HG03457 (cell line): ENCODE measurements at regions not wholly inside any gene's neighbourhood (a gene's known extent, or its start where the extent isn't known, plus 50 kb on each side); places are given as distances from the start of the nearest gene placed in this dataset.
"Not testable (repeated sequence)": the region's sequence is repeated elsewhere in the genome, so short reads cannot be mapped to it uniquely, and the experiment has no call there.

Experiments
- ATAC-seq: cut with Tn5 transposase; IDR thresholded peaks from one replicate; pipeline ENCODE4 v1.9.1; 2021; ENCODE audit warnings: moderate number of reproducible peaks; ENCODE audit not compliant: unreplicated experiment

DNA sequence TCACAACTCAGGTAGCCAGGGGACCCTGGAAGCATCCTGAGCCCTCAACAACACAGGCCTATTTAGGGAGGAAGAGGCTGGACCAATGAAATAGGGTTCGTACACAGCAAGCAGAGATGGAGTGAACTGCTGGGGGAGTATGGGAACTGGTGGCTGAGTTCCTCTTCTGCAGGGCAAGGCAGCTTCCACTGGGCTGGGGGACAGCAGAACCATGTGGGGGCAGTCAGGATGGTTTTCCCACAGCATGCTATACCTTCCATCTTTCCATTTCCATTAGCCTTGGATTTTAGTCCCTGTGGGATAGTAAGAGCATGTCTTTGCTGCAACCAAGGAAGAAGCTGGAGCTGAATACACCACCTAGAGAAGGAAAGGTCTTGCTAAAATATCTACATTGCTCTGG is 370.6 kb downstream of the CCSER2 start:
- ATAC-seq: no peak

DNA sequence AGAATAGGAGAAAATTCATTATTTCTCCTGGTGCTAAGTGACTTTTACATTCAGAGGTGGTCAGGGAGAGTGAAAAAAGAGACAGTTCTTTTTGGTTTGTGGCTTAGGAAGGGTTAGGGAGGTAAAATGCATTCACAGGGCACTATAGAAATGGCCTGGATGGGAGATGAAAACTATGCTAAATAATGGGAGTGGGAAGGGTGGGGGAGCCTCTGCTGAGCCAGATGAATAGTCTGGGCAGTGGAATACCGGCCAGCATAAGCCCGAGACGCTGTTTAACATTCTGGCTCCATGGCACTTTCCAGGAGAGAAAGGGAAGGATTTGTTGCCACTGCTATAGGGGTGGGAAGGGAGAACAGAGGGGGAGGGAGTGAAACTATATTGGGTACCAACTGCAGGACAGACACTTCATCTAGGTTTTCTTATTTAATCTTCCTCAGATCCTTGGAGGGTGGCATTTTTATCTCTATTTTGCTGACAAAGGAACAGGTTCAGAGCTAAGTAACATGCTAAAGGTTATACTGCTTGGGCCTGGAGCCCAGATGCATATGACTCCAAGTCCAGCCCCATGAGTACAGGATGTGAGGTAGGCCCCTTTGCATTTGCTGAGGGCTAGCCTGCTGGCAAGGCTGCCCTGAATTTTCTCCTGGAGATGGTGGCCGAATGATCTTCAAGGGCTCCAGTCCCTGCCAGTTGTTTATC is 372.4 kb downstream of the CCSER2 start:
- ATAC-seq: no peak

DNA sequence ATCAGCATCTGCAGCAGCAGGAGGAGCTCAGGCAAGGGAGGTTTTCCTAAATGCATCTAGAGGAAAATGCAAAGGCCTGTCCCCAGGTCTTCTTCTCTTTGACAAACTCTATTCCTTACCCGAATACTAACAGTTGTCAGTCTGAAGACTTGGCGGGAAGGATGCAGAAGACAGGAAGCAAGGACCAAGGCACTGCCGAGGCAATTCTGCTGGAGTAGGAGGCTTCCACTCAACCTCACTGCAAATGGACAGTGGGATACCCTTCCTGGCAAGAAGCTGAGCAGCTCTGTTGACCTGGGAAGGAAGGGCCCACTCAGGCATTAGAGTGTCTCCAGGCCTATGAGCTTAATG is 373.0 kb downstream of the CCSER2 start:
- ATAC-seq: no peak

DNA sequence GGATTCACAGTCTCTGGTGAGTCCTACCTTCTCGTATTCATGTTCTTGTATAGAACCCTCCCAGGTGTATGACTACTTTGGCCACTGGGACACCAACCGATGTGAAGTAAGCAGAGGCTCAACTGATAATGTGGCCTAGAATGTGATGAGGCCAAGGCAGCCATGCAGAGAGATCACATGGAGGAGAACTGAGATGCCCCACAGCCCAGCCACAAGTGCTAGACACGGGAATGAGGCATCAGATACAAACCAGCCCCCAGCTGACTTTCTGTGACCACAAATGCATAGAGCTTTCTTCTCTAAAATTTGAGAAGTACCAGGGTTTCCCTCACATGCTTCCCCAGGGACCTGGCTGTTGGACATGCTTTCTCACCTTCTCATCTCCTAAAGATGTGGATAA is 375.7 kb downstream of the CCSER2 start:
- no peak for ATAC-seq

DNA sequence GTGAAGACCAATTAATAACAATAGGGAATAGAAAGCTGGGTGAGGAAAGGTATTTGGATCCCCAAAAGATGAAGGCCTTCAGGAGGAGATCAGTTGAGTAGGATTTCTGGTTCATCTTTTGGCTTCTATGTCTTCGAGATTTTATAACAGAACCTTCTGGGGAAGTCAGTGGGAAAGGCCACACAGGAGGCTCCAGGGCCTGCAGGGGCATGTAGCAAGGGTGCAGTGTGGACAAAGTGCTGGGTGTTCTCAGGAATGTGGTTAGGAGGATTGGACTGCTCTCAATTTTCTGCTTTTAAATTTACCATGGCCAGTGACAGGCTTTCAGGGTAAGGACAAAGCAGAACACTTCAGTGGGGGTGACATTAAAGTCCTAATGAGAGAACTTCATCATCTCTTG is 378.0 kb downstream of the CCSER2 start:
- no peak for ATAC-seq

DNA sequence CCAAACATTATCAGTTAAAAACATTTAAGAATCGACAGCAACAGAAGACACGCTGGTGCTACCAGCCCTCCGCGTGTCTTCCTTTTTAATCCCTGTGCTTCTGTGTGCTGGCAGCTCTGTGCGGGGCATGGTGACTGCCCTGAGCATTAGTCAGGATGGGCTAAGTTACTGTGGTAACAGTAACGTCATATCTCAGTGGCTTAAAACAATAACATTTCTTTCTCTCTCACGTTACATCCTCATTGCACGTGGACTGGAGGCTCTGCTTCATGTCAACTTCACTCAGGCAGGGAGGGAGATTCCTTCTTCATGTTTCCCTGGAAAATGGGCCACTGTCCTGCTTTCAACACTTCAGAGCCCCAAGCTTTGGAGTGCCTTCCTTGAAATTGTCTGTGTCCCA is 378.5 kb downstream of the CCSER2 start:
- no peak for ATAC-seq

DNA sequence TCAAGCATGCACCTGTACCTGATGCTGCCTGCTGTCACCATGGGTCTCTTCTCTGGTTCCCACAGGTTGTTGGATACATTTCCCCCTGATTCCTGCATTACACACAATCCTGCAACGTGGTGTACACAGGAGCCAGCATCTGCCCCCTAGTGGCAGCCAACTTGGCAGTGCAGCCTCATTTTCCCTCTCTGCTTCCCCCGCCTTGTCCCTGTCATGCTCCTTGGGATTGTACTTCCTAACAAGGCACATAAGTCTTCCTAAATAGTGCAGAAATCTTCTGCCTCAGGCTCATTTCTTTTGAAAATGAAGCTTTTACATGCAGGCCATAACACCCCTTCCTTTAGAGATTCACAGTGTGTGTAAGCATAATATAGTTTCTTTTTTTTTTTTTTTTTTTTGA is 387.5 kb downstream of the CCSER2 start:
- ATAC-seq: no peak

DNA sequence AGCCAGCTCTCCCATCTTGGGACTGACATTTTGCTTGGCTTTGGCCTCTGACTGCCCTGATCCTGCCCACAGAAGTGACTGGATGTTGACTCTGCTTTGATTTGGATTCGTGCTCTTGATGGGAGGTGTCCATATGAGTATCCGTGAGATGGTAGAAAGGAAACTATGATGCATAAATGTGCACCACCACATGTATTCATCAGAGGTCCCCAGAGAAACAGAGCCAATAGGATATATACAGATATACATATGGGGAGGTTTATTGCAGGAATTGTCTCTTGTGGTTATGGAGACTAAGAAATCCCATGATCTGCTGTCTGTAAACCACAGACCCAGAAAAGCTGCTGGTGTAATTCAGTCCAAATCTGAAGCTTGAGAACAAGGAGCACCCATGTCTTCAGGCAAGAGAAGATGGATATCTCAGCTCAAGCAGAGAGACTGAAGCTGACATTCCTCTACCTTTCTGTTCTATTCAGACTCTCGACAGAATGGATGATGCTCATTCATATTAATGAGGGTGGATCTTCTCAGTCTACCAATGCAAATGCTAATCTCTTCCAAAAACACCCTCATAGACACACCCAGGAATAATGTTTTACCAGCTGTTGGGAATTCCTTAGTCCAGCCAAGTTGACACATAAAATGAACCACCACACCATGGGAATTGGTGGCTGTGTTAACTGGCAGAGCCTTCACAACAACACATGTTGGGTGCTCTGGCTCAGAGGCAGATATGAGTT is 390.7 kb downstream of the CCSER2 start:
- ATAC-seq: no peak

DNA sequence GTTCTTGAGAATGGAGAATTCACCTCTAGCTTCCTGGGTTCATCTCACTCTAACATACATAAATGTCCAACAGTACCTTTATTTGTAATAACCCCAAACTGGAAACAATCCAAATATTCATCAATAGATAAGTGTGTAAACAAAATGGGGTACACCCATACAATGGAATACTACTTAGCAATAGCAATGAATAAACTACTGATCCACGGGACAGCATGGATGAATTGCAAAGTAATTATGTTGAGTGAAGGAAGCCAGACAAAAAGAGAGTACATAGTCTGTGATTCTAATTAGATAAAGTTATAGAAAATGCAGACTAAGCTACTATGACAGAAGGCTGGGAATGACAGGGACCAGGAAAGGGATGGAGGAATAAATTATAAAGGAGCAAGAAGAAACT is 391.3 kb downstream of the CCSER2 start:
- ATAC-seq: no peak

DNA sequence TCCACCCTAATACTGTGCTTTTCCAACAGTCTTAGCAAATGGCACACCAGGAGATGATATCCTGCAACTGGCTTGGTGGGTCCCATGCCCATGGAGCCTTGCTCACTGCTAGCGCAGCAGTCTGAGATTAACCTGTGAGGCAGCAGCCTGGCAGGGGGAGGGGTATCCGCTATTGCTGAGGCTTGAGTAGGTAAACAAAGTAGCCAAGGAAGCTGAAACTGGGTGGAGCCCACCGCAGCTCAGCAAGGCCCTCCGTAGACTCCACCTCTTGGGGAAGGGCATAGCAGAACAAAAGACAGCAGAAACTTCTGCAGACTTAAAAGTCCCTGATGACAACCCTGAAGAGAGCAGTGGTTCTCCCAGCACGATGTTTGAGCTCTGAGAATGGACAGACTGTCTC is 399.0 kb downstream of the CCSER2 start:
- no peak for ATAC-seq

DNA sequence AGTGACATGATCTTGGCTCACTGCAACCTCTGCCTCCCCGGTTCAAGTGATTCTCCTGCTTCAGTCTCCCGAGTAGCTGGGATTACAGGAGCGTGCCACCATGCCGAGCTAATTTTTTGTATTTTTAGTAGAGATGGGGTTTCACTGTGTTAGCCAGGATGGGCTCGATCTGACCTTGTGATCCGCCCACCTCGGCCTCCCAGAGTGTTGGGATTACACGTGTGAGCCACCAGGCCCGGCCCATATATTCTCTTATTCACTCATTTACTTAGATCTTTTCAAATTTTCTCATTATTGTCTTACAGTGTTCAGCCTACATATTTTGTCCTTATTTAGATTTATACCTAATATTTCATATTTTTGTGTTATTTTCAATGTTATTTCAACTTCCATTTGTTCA is 410.7 kb downstream of the CCSER2 start:
- ATAC-seq: not testable (repeated sequence)

DNA sequence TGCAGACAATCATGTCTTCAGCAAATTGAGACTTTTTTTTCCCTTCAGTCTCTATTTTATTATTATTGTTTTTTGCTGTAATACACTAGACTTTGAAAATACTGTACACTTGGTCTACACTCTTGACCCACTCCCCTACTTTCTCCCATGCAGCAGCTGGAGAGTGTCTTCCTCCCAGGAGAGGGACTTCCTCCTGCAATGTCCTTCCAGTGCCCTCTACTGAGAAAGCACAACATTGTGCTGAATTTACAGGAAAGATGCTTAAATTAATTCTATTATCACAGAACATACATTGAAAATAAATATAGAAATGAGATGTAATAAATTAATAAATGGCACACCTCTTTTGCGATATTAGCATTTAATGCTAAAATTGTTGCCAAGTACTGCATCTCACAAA is 411.3 kb downstream of the CCSER2 start:
- no peak for ATAC-seq

DNA sequence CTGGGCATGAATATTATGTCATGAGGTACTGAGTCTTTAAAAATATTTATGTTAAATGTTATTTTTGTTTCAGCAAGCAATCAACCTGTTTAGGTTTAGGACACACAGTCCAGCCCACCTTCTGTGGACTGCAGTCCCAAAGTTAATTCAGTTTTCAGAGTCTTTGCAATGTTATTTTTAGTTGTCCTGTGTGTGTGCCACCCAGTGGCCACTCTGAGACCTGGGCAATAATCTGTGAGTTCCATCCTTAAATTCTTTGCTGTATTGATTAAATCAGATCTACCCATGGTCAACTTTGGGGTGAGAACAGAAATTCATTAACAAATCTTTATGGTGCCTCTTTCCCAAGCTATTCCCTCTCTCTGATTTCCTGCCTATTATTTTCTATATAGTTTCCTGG is 415.1 kb downstream of the CCSER2 start:
- ATAC-seq: no peak

DNA sequence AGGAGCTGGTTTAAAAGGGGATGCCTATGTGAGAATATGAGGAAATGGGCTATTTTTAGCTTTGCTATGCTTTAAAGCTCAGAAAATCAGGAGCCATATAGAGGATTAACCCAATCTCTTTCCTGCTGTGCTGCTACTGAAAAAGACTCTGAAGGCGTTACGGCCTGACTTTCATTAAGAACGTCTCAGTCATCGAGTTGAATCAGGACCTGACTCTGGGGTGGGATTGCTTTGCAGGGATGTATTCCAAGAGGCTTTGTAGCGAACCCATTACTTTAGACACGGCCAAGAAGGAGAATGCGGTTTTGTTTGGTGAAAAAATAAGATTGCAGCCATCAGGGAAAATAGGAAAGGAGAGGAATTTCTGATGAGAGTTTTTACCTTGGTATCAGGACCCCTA is 426.9 kb downstream of the CCSER2 start:
- ATAC-seq: no peak

DNA sequence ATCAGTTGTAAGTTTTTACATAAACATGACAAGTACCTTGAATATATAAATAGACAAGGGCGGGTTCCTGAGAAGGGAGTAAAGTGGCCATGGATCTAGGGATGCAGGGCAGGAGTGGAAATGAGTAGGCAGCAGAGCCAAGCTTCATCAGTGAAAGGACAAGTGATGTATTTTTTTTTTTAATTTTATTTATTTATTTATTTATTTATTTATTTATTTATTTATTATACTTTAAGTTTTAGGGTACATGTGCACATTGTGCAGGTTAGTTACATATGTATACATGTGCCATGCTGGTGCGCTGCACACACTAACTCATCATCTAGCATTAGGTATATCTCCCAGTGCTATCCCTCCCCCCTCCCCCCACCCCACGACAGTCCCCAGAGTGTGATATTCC is 428.3 kb downstream of the CCSER2 start:
- not testable (repeated sequence) for ATAC-seq

DNA sequence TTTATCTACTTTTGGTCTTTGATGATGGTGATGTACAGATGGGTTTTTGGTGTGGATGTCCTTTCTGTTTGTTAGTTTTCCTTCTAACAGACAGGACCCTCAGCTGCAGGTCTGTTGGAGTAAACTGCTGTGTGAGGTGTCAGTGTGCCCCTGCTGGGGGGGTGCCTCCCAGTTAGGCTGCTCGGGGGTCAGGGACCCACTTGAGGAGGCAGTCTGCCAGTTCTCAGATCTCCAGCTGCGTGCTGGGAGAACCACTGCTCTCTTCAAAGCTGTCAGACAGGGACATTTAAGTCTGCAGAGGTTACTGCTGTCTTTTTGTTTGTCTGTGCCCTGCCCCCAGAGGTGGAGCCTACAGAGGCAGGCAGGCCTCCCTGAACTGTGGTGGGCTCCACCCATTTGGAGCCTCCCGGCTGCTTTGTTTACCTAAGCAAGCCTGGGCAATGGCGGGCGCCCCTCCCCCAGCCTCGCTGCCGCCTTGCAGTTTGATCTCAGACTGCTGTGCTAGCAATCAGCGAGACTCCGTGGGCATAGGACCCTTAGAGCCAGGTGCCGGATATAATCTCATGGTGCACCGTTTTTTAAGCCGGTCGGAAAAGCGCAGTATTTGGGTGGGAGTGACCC is 433.7 kb downstream of the CCSER2 start:
- not testable (repeated sequence) for ATAC-seq

DNA sequence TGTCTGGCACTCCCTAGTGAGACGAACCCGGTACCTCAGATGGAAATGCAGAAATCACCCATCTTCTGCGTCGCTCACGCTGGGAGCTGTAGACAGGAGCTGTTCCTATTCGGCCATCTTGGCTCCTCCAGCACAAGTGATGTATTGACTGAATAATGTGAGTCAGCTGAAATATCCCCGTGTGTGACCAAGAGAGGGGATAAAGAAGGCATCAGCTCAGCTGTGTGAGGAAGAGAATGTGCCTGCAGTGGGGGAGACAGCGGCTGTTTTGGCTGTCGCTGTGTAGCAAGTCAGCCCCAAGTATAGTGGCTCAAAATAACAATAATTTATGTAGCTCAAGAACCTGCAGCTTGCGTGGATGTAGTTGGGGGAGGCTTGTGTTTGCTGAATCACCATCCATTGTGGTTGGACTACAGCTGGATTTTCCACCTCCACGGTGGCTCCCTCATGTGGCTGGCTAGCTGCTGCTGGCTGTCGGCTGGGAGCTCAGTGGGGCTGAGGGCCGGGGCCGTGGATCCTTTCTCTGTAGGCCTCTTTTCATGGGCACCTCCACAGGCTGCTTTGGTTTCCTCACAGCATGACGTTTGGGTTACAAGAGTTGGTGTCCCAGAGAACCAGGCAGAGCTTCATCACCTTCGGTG is 434.5 kb downstream of the CCSER2 start:
- ATAC-seq: no peak

DNA sequence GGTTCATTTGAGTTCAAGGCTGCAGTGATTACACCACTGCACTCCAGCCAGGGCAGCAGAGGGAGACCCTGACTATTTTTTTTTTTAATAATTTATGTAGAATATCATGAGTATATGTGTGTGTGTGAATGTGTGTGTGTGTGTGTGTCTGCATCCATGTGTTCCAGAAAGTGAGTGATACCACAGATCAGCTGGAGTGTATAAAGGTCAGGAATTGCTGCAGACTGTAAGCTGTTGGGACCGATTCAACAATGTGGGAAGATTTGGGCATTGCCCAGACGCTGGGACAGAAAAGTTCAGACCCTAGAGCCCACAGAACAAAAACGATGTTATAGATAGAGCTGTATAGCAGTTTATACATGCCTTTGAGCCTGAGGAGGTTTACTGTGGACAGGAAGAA is 435.6 kb downstream of the CCSER2 start:
- ATAC-seq: no peak

DNA sequence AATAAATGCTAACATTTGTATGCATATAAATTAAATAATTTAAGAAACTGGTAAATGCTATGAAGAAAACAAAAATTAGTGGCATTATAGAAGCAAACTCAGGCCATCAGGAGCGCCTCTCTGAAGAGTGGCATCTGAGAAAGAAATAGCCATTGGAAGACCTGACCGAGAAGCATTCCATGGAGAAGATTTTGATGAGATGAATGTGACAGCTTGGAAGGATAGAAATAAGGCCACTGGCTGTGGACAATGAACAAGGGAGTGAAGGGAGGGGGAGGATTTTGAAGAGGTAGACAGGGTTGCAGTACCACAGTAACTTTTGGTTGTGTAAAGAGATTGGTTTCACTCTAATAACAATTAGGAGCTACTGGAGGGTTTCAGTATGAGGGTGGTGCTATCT is 436.7 kb downstream of the CCSER2 start:
- no peak for ATAC-seq

DNA sequence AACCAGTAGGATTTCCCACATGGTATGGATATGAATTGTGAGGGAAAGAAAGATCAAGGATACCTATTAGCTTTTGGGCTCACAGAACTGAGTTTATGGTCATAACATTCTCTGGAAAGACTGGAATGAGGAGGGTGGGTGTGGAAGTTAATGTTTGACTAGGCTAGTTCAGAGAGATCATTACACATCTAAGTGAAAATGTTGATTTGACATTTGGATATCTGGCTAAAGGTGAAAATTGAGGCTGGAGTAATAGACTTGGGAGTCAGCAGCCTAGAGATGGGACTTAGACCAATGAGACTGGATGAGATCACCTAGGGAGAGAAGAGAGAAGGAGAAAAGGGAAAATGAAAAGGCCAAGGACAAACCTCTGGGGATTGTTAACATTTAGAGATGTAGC is 437.3 kb downstream of the CCSER2 start:
- ATAC-seq: no peak

DNA sequence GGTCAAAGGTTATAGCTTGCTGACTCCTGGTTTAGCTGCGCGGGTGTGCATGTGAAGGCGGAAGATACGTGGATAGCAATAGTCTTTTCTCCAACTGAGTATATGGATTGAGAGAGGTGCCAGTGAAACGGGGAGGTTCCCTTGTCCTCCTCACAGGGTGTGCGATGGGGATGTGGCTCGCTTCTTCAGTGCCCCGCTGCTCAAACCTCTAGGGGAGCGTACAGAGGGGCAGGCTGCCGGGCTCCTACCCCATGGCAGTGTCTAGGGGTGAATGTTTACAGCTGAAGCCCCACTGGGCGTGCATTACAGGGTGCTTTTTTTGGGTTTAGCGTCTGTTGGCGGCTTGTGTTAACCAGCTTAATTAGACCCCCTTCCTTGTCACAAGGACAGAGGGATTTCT is 438.5 kb downstream of the CCSER2 start:
- no peak for ATAC-seq

DNA sequence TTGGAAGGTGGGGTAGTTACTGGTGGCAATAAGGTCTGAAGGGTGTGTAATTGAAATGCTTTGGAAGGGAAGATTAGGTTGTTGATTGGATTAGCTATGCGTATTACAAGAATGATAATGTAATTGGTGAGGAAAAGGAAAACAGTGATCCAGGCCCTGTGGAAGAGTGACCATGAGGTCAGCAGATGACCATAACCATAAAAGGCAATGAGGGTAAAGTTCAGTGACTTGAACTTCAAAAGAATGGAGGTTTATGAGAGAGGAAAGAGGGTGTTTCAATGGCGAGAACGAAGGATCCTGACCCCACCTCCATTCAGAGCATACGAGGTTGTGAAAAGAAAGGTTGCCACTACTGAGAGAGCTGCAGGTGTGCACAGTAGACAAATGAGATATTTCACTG is 439.7 kb downstream of the CCSER2 start:
- no peak for ATAC-seq
